Tibial nerve (tissue), 3 donors: ENCODE measurements at regions not wholly inside any gene's neighbourhood (a gene's known extent, or its start where the extent isn't known, plus 50 kb on each side); places are given as distances from the start of the nearest gene placed in this dataset.

Experiments used
- POLR2A ChIP-seq, 2 donors: fragments of 450-650 bp; IDR thresholded peaks; one replicate each; pipeline ENCODE4 v1.6.1; 2017; ENCODE audit warnings: antibody characterized with exemption in 2 of 2, mild to moderate bottlenecking in 2 of 2, moderate library complexity in 2 of 2
- TF ChIP-seq, protein P1 (sequence below), 5 experiments: fragments of 200-600 bp in 3 of 5; fragments of 450-650 bp in 2 of 5; sonication (generic) in 3 of 5; IDR thresholded peaks; one replicate each; pipeline ENCODE4 v1.5.1; 2016 to 2019; ENCODE audit warnings: antibody characterized with exemption in 5 of 5, mild to moderate bottlenecking in 3 of 5, moderate library complexity in 2 of 5

- TF ChIP-seq, protein P1, sequence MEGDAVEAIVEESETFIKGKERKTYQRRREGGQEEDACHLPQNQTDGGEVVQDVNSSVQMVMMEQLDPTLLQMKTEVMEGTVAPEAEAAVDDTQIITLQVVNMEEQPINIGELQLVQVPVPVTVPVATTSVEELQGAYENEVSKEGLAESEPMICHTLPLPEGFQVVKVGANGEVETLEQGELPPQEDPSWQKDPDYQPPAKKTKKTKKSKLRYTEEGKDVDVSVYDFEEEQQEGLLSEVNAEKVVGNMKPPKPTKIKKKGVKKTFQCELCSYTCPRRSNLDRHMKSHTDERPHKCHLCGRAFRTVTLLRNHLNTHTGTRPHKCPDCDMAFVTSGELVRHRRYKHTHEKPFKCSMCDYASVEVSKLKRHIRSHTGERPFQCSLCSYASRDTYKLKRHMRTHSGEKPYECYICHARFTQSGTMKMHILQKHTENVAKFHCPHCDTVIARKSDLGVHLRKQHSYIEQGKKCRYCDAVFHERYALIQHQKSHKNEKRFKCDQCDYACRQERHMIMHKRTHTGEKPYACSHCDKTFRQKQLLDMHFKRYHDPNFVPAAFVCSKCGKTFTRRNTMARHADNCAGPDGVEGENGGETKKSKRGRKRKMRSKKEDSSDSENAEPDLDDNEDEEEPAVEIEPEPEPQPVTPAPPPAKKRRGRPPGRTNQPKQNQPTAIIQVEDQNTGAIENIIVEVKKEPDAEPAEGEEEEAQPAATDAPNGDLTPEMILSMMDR (IDR thresholded peaks at IDR 0.05), result no peak
- no peak for TF ChIP-seq POLR2A (IDR thresholded peaks at IDR 0.05)
Measured at GRCh38 chr18:73891572-73892421, 255.8 kb downstream of the FBXO15 start.
